HG03432 (cell line): ENCODE measurements at regions not wholly inside any gene's neighbourhood (a gene's known extent, or its start where the extent isn't known, plus 50 kb on each side); places are given as distances from the start of the nearest gene placed in this dataset.

Experiments
- ATAC-seq: cut with Tn5 transposase; IDR thresholded peaks from one replicate; pipeline ENCODE4 v1.9.1; 2021; ENCODE audit warnings: mild to moderate bottlenecking, moderate library complexity; ENCODE audit not compliant: unreplicated experiment

- ATAC-seq = no peak
These were observed 408.6 kb downstream of the TCERG1L start for GRCh38 chr10:130902929-130903328.

- ATAC-seq = no peak
These were observed 406.8 kb downstream of the TCERG1L start for GRCh38 chr10:130904676-130905075.

GRCh38 chr10:130905386-130905785, 406.1 kb downstream of the TCERG1L start:
- no peak for ATAC-seq

- ATAC-seq = no peak
These were observed 405.6 kb downstream of the TCERG1L start for GRCh38 chr10:130905921-130906320.

GRCh38 chr10:130910848-130911247, 400.7 kb downstream of the TCERG1L start:
- no peak for ATAC-seq

DNA sequence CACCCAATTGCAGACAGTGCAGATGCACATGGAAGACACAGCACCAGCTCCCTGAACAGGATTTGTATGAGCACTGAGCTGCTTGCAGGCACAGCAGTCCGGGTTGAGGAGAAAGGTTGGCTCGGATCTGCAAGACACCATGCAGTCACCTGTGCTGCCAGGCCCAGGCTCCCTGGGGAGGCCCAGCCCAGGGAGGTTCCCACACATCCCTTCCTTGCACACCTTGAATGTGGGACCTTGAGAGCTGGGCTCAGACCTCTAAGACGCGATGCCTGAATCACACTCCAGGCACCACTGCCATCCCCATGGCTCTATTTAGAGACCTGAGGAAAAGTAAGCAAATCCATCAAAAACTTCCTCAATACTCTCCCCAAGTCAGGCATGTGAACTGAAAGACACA, 397.7 kb downstream of the TCERG1L start:
- no peak for ATAC-seq

GRCh38 chr10:130914367-130914766, 397.2 kb downstream of the TCERG1L start:
- no peak for ATAC-seq

DNA sequence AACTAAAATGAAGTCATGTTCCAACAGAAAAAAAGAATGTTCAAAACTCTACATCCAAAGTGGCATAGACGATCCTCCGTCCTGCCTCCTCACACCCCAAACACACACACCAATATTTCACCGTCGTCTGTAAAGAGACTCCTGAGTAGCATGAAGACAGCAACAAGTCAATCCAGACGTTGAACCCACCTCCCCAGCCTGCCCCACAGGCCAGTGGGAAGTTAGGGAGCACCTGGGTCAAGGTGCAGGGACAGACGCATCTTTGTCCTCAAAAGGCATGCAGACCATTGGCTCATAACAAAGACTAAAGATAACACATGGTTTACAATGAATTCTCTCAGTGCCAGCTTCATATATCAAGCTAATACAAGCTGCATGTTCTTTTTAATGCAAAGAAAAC, 396.5 kb downstream of the TCERG1L start:
- ATAC-seq = no peak

GRCh38 chr10:130921461-130921860, 390.1 kb downstream of the TCERG1L start:
- ATAC-seq = no peak

DNA sequence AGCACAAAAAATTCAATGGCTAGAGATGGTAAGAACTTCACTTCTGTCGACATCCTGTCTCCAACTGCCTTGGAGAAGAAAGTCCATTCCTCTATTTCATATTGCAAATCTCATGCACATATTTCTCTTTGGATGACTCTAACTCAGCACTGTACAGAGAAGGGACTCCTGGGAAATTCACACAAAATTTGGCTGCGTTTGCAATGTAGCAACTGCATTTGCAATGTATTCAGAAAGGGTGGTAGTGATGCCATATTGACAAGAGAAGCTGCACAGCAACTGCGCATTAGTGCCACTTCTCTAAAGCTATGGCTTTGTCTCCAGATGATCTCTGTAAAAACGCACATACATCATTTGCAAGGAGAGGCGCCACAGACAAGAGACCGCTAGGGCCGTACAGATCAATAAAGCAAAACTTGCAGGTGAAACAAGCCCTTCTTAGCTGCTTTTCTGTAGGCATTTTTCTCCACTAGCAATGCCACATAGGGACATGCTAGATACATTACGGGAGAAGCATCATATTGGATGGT, 389.5 kb downstream of the TCERG1L start:
- no peak for ATAC-seq

GRCh38 chr10:130923596-130923995, 387.9 kb downstream of the TCERG1L start:
- ATAC-seq = no peak

- ATAC-seq = no peak
These were observed 387.2 kb downstream of the TCERG1L start for GRCh38 chr10:130924138-130924819.

DNA sequence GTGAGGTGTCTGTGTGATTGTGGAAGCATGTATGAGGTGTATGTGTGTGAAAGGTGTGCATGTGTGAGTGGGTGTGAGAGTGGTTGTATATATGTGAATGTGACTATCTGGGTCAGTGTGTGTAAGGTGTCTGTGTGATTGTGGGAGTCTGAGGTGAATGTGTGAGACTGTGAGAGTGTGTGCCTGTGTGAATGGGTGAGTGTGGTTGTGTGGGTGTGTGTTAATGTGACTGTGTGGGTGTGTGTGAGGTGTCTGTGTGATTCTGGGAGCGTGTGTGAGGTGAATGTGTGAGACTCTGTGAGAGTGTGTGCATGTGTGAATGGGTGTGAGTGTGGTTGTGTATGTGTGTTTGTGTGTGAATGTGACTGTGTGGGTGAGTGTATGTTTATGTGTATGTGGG, 385.1 kb downstream of the TCERG1L start:
- no peak for ATAC-seq

DNA sequence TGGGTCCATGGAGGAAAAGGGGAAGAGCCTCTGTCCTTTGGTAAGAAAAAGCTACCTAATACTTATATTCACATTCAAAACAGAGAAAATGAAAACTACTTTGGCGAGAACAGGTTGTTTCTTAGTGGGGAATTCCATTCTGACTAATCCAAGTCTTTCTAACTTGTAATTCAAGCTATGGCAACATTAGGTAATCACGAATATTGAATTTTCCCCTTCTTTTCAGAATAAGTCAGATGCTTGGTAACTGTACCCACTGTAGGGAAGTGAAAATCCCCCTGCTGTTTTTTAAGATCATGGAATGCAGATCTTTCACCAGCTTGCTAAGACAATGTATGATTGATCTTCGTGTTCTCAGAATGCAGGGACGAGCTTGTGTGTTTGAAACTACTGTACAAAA, 384.4 kb downstream of the TCERG1L start:
- ATAC-seq = peak; percentile 57

- no peak for ATAC-seq
These were observed 383.2 kb downstream of the TCERG1L start for GRCh38 chr10:130928306-130928705.

- no peak for ATAC-seq
These were observed 381.8 kb downstream of the TCERG1L start for GRCh38 chr10:130929422-130930325.

DNA sequence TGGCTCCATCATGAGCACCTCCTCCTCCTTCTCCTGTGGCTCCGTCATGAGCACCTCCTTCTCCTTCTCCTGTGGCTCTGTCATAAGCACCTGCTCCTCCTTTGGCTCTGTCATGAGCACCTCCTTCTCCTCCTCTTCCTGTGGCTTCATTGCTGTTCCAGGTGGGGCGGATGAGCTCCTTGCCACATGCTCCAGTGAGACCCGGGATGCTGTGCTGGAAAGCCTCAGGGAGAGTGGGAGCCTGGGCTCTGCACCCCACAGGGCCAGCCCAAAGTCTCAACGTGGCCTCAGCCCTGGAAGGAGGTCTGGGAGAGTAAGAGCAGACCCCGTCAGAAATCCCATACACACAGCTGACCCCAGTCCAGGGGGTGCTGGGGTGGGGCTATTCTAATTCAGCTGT, 380.7 kb downstream of the TCERG1L start:
- no peak for ATAC-seq

GRCh38 chr10:130931256-130931655, 380.3 kb downstream of the TCERG1L start:
- ATAC-seq = no peak

GRCh38 chr10:130932326-130933007, 379.1 kb downstream of the TCERG1L start:
- ATAC-seq = no peak

DNA sequence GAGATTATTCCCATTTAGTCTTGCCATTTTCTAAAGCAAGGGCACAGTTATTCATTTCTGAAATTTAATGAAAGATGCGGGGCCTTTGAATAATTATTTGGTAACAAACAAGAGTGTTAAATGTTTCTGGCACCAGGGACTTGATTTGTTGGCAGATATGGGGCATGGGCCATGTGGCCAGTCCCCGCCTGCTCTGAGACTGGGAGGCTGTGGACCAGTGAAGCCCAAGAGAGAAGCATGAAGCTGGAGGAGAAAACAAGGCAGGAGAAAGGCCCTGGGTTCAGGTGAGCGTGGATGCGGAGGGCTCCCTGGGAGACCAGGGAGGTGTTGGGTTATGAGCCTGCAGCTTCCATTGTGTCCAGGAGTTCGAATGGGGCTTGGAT, 378.5 kb downstream of the TCERG1L start:
- no peak for ATAC-seq
